SK-N-SH (cell line): ENCODE measurements at regions not wholly inside any gene's neighbourhood (a gene's known extent, or its start where the extent isn't known, plus 50 kb on each side); places are given as distances from the start of the nearest gene placed in this dataset.

Source experiments
- FOXJ3 ChIP-seq: sonication (generic); formaldehyde crosslinking; IDR thresholded peaks from 2 replicates; pipeline ENCODE4 v1.5.1; 2020; ENCODE audit warnings: mild to moderate bottlenecking, missing genetic modification reagents
- GATA2 ChIP-seq: sonication (generic); formaldehyde crosslinking; IDR thresholded peaks from 2 replicates; pipeline ENCODE4 v1.5.0; 2020; ENCODE audit warnings: mild to moderate bottlenecking, missing genetic modification reagents
- MXI1 ChIP-seq: IDR thresholded peaks from 2 replicates; pipeline ENCODE4 v1.6.1; 2012; ENCODE audit warnings: mild to moderate bottlenecking, low read depth, low read length, improper control_type of control experiment
- TF ChIP-seq, protein P1 (sequence below): fragments of 200-600 bp; sonication (generic); IDR thresholded peaks from 2 replicates; pipeline ENCODE4 v1.6.1; 2017; ENCODE audit warnings: antibody characterized with exemption, mild to moderate bottlenecking, moderate library complexity

DNA sequence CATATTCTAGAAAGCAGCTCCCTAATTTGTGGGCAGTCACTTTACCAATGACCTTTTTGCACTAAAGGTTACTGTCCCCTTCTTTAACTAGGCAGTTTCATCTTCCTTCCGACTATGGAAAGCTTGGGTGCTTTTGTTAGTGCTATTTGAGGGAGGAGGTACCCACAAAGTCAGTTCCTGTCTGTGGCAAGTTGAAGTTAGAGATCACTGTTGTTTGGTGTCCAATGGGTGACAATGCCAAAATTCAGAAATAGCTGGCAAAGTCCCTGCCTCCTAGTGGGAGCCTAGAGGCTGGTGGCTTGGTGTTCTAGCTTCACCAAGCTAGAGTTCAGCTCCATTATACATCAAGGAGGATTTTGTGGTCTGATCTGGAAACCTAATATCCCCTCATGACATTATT is 87.1 kb upstream of the PNPT1 start:
- TF ChIP-seq, protein P1, sequence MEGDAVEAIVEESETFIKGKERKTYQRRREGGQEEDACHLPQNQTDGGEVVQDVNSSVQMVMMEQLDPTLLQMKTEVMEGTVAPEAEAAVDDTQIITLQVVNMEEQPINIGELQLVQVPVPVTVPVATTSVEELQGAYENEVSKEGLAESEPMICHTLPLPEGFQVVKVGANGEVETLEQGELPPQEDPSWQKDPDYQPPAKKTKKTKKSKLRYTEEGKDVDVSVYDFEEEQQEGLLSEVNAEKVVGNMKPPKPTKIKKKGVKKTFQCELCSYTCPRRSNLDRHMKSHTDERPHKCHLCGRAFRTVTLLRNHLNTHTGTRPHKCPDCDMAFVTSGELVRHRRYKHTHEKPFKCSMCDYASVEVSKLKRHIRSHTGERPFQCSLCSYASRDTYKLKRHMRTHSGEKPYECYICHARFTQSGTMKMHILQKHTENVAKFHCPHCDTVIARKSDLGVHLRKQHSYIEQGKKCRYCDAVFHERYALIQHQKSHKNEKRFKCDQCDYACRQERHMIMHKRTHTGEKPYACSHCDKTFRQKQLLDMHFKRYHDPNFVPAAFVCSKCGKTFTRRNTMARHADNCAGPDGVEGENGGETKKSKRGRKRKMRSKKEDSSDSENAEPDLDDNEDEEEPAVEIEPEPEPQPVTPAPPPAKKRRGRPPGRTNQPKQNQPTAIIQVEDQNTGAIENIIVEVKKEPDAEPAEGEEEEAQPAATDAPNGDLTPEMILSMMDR, result no peak
- TF ChIP-seq FOXJ3 (CRISPR knock-in tag) (no peak), GATA2 (no peak), MXI1 (no peak)
